DND-41 (cell line): ENCODE measurements at regions not wholly inside any gene's neighbourhood (a gene's known extent, or its start where the extent isn't known, plus 50 kb on each side); places are given as distances from the start of the nearest gene placed in this dataset.

Experiments used
- EZH2 ChIP-seq: IDR thresholded peaks from 3 replicates; pipeline ENCODE4 v1.6.1; 2012; ENCODE audit warnings: borderline replicate concordance, low read depth, mild to moderate bottlenecking, moderate library complexity, low read length, inconsistent platforms; ENCODE audit not compliant: severe bottlenecking
- TF ChIP-seq, protein P1 (sequence below): IDR thresholded peaks from 2 replicates; pipeline ENCODE4 v1.5.1; 2012; ENCODE audit warnings: borderline replicate concordance, low read length, moderate library complexity, mild to moderate bottlenecking; ENCODE audit not compliant: poor library complexity, severe bottlenecking; ENCODE audit errors: extremely low read depth

DNA sequence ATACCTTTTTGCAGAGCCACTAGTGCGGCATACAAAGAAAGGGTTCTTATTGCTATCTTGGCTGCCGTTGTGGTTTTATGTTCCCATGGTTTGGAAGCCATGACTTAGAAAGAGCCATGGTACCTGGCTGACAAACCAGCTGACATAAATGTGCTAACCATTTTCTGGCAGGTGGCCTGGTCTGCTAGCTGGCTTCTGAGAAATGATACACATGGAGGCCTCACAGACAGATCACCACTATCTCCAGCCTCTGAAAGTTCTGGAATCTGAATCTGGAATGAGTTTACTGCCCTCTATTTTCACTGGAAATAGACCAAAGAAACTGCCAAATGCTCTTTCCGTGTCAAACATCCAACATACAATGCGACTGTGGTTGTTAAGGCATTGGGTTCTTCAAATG is 123.7 kb downstream of the QPCT start:
- TF ChIP-seq, protein P1, sequence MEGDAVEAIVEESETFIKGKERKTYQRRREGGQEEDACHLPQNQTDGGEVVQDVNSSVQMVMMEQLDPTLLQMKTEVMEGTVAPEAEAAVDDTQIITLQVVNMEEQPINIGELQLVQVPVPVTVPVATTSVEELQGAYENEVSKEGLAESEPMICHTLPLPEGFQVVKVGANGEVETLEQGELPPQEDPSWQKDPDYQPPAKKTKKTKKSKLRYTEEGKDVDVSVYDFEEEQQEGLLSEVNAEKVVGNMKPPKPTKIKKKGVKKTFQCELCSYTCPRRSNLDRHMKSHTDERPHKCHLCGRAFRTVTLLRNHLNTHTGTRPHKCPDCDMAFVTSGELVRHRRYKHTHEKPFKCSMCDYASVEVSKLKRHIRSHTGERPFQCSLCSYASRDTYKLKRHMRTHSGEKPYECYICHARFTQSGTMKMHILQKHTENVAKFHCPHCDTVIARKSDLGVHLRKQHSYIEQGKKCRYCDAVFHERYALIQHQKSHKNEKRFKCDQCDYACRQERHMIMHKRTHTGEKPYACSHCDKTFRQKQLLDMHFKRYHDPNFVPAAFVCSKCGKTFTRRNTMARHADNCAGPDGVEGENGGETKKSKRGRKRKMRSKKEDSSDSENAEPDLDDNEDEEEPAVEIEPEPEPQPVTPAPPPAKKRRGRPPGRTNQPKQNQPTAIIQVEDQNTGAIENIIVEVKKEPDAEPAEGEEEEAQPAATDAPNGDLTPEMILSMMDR: no peak
- no peak for TF ChIP-seq EZH2
